Small intestine (tissue), 7 donors: ENCODE measurements at regions not wholly inside any gene's neighbourhood (a gene's known extent, or its start where the extent isn't known, plus 50 kb on each side); places are given as distances from the start of the nearest gene placed in this dataset.

ENCODE experiments used
- DNase-seq, 2 donors: peaks; one replicate each; pipeline versions ENCODE4 v3.0.0 to v3.0.0-alpha.2; 2013
- FAIRE-seq: peaks from 2 replicates; lab custom pipeline; 2012; peaks lifted over from hg19 to GRCh38; lab: Jason Lieb, UNC
- H3K27ac ChIP-seq, 3 donors: one replicate each; pipeline ENCODE4 v1.5.1; 2013; ENCODE audit warnings: low read length in 2 of 3, mild to moderate bottlenecking in 2 of 3, control low read depth in 1 of 3, inconsistent platforms in 1 of 3, low read depth in 1 of 3, moderate library complexity in 1 of 3
- H3K27me3 ChIP-seq, 3 donors: one replicate each; pipeline ENCODE4 v1.6.1; 2013; ENCODE audit warnings: low read length in 3 of 3, inconsistent platforms in 1 of 3; ENCODE audit not compliant: control insufficient read depth in 3 of 3, insufficient read depth in 3 of 3
- H3K36me3 ChIP-seq, 3 donors: one replicate each; pipeline ENCODE4 v1.6.1; 2013; ENCODE audit warnings: low read length in 3 of 3, inconsistent platforms in 1 of 3, low read depth in 1 of 3, mild to moderate bottlenecking in 1 of 3, moderate library complexity in 1 of 3; ENCODE audit not compliant: control insufficient read depth in 3 of 3, insufficient read depth in 2 of 3
- H3K4me1 ChIP-seq, 3 donors: one replicate each; pipeline ENCODE4 v1.6.1; 2013; ENCODE audit warnings: low read length in 2 of 3, inconsistent platforms in 1 of 3, low read depth in 1 of 3, mild to moderate bottlenecking in 1 of 3, moderate library complexity in 1 of 3; ENCODE audit not compliant: control insufficient read depth in 3 of 3, insufficient read depth in 2 of 3
- H3K4me3 ChIP-seq, 3 donors: one replicate each; pipeline ENCODE4 v1.5.1; 2013; ENCODE audit warnings: low read length in 3 of 3, control low read depth in 1 of 3, inconsistent platforms in 1 of 3, low read depth in 1 of 3, mild to moderate bottlenecking in 1 of 3, moderate library complexity in 1 of 3
- H3K9me3 ChIP-seq, 2 donors: one replicate each; pipeline ENCODE4 v1.6.1; 2013; ENCODE audit warnings: low read depth in 1 of 2, low read length in 1 of 2; ENCODE audit not compliant: control insufficient read depth in 2 of 2, insufficient read depth in 1 of 2
- WGBS, 3 donors: extraction: QIAGEN DNeasy Blood & Tissue Kit; methylation state at CpG; one replicate each; pipeline ENCODE4 v1.1.7; 2013; 5-methylcytosine and 5-hydroxymethylcytosine counted together
- donor health status: healthy with polysubstance abuse.
- donor health status: control.
- donor health status: control.
- donor health status: Bipolar disorder and iron deficiency.
- donor health status: healthy.

GRCh38 chr5:125848751-125849150, 574.5 kb upstream of the GRAMD2B start:
- no peak overlapping the region for H3K4me3 ChIP-seq
- H3K4me1 ChIP-seq, result no peaks in the 10 kb centered on the region
- H3K27me3 ChIP-seq, result no peaks in the 10 kb centered on the region
- no peak for FAIRE-seq
- DNase-seq, result no peak
- H3K36me3 ChIP-seq, result no peaks in the 10 kb centered on the region
- H3K27ac ChIP-seq, result no peak overlapping the region
- H3K9me3 ChIP-seq, result no peaks in the 10 kb centered on the region
- 81 to 83% (median 82%) methylated on average over 2 of the region's 2 CpGs for WGBS, 3 donors

- FAIRE-seq, result no peak
- no peak for DNase-seq
- no peaks in the 10 kb centered on the region for H3K9me3 ChIP-seq
- 42 to 46% (median 45%) methylated on average over 3 of the region's 3 CpGs for WGBS, 3 donors
- no peaks in the 10 kb centered on the region for H3K36me3 ChIP-seq
- H3K27ac ChIP-seq, result no peak overlapping the region
- H3K4me1 ChIP-seq, result no peaks in the 10 kb centered on the region
- no peaks in the 10 kb centered on the region for H3K27me3 ChIP-seq
- H3K4me3 ChIP-seq, result no peak overlapping the region
Observed at GRCh38 chr5:125856949-125857348, 566.3 kb upstream of the GRAMD2B start.

GRCh38 chr5:125863579-125863978, 559.6 kb upstream of the GRAMD2B start:
- no peak for FAIRE-seq
- WGBS, 3 donors, result 73 to 89% (median 82%) methylated on average over 2 of the region's 2 CpGs
- DNase-seq, result no peak
- H3K36me3 ChIP-seq, result no peaks in the 10 kb centered on the region
- H3K27ac ChIP-seq, result no peak overlapping the region
- H3K27me3 ChIP-seq, result no peaks in the 10 kb centered on the region
- H3K4me3 ChIP-seq, result no peak overlapping the region
- no peaks in the 10 kb centered on the region for H3K9me3 ChIP-seq
- H3K4me1 ChIP-seq, result no peaks in the 10 kb centered on the region

- DNase-seq (no peak), FAIRE-seq (no peak)
- H3K9me3 ChIP-seq, result no peaks in the 10 kb centered on the region
- no peaks in the 10 kb centered on the region for H3K4me1 ChIP-seq
- no peaks in the 10 kb centered on the region for H3K36me3 ChIP-seq
- H3K27ac ChIP-seq, result no peak overlapping the region
- H3K4me3 ChIP-seq, result no peak overlapping the region
- WGBS, 3 donors, result 32 to 38% (median 33%) methylated on average over 4 of the region's 4 CpGs
- H3K27me3 ChIP-seq, result no peaks in the 10 kb centered on the region
Observed at GRCh38 chr5:125865166-125865815, 557.9 kb upstream of the GRAMD2B start.

DNA sequence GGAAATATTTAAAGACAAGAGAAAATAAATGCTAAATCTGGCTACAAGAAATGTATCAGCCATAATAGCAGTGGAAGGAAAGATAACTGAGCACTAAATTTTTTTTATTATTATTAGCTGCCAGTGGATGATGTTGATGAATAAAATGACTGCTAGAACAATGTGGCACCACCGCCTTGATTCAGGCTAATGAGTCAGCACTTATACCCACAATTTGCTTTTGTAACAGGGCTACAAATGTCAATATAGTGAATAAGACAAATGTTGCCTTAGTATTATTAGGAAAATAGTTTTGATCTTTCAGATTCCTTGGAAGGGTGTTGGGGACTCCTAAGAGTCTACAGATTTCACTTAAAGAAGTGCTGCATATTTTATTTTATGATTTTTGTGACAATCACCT, 555.2 kb upstream of the GRAMD2B start:
- H3K36me3 ChIP-seq, result no peaks in the 10 kb centered on the region
- H3K9me3 ChIP-seq, result peaks cover 0 to 2% of the 10 kb centered on the region in 2 donors
- no peaks in the 10 kb centered on the region for H3K27me3 ChIP-seq
- DNase-seq (no peak), FAIRE-seq (no peak)
- no peak overlapping the region for H3K4me3 ChIP-seq
- WGBS, 3 donors, result 79 to 94% (median 88%) methylated on average over 1 of the region's 1 CpG
- H3K27ac ChIP-seq, result no peak overlapping the region
- H3K4me1 ChIP-seq, result no peaks in the 10 kb centered on the region

DNA sequence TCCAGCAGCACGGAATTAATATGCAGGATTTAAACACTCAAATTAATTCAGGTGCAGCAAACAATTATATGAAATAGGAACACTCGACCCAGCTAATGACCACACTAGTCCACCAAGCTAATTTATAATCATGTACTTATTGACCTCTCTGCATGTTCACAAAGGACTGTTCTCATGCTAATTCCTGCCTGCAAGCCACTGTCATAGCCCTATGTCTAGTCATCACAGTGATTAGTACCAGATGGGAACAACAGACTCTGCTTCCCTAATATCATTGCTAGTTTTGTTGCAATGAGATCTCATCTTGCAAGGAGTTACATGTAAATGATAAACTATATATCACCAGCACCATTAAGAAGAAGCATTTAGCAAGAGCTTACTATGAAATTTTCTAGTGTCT, 553.0 kb upstream of the GRAMD2B start:
- no peak overlapping the region for H3K4me3 ChIP-seq
- H3K36me3 ChIP-seq, result no peaks in the 10 kb centered on the region
- H3K4me1 ChIP-seq, result no peaks in the 10 kb centered on the region
- no peaks in the 10 kb centered on the region for H3K27me3 ChIP-seq
- DNase-seq (no peak), FAIRE-seq (no peak)
- WGBS, 3 donors, result 43 to 46% (median 45%) methylated on average over 2 of the region's 2 CpGs
- H3K27ac ChIP-seq, result no peak overlapping the region
- H3K9me3 ChIP-seq, result peaks cover 0 to 9% of the 10 kb centered on the region in 2 donors

DNA sequence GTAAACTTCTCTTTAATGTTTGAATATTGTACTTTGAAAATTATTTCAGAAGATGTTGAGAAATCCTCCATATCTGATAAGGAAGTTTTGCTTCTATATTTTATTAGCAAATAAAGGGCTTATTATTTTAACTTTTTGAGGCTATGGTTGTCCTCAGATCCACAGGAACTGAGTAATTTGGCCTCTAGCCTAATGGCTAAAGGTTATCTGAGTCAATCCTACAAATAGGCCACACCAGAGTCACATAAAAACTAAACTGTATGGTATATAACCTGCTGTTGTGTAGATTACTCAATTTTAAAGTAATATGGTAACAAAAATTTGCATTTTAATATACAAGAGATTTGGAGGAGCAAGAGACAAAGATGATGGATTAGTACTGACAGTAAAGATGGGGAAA, 549.2 kb upstream of the GRAMD2B start:
- no peaks in the 10 kb centered on the region for H3K36me3 ChIP-seq
- peaks cover 0 to 9% of the 10 kb centered on the region in 2 donors for H3K9me3 ChIP-seq
- FAIRE-seq (no peak), DNase-seq (no peak)
- no peak overlapping the region for H3K27ac ChIP-seq
- H3K27me3 ChIP-seq, result no peaks in the 10 kb centered on the region
- H3K4me1 ChIP-seq, result no peaks in the 10 kb centered on the region
- H3K4me3 ChIP-seq, result no peak overlapping the region

GRCh38 chr5:125874717-125875116, 548.5 kb upstream of the GRAMD2B start:
- no peak for FAIRE-seq

GRCh38 chr5:125877248-125877647, 546.0 kb upstream of the GRAMD2B start:
- H3K27ac ChIP-seq, result no peak overlapping the region
- 70 to 78% (median 75%) methylated on average over 3 of the region's 3 CpGs for WGBS, 3 donors
- H3K36me3 ChIP-seq, result no peaks in the 10 kb centered on the region
- H3K27me3 ChIP-seq, result no peaks in the 10 kb centered on the region
- no peak for DNase-seq
- H3K4me3 ChIP-seq, result no peak overlapping the region
- H3K4me1 ChIP-seq, result no peaks in the 10 kb centered on the region
- H3K9me3 ChIP-seq, result peaks cover 0 to 9% of the 10 kb centered on the region in 2 donors
- FAIRE-seq, result no peak

More at GRCh38 chr5:125874717-125875116, 548.5 kb upstream of the GRAMD2B start:
- no peak overlapping the region for H3K27ac ChIP-seq
- no peak for DNase-seq
- H3K36me3 ChIP-seq, result no peaks in the 10 kb centered on the region
- H3K4me1 ChIP-seq, result no peaks in the 10 kb centered on the region
- no peak overlapping the region for H3K4me3 ChIP-seq
- 70 to 76% (median 71%) methylated on average over 4 of the region's 4 CpGs for WGBS, 3 donors
- H3K27me3 ChIP-seq, result no peaks in the 10 kb centered on the region
- peaks cover 0 to 9% of the 10 kb centered on the region in 2 donors for H3K9me3 ChIP-seq
